ENCODE measurements at regions not wholly inside any gene's neighbourhood (a gene's known extent, or its start where the extent isn't known, plus 50 kb on each side); places are given as distances from the start of the nearest gene placed in this dataset.
"Not testable (repeated sequence)": the region's sequence is repeated elsewhere in the genome, so short reads cannot be mapped to it uniquely, and the experiment has no call there.

- TF ChIP-seq CTCF (IDR thresholded peaks at IDR 0.05; ENCODE audit: borderline replicate concordance, insufficient read depth, low read depth, low read length) = no peak
- no peak overlapping the region for H3K4me3 ChIP-seq (ENCODE audit: low read depth, low read length)
These were observed 318.2 kb upstream of the RASGEF1B start for GRCh38 chr4:81789741-81790399.

GRCh38 chr4:81789158-81789557, 317.5 kb upstream of the RASGEF1B start:
- no peak for TF ChIP-seq CTCF (IDR thresholded peaks at IDR 0.05; ENCODE audit: borderline replicate concordance, insufficient read depth, low read depth, low read length)
- H3K4me3 ChIP-seq (ENCODE audit: low read depth, low read length) = no peak overlapping the region

- H3K4me3 ChIP-seq (ENCODE audit: low read depth, low read length) = no peak overlapping the region
- TF ChIP-seq CTCF (IDR thresholded peaks at IDR 0.05; ENCODE audit: borderline replicate concordance, insufficient read depth, low read depth, low read length) = no peak
These were observed 315.1 kb upstream of the RASGEF1B start for GRCh38 chr4:81786766-81787165.

- TF ChIP-seq CTCF (IDR thresholded peaks at IDR 0.05; ENCODE audit: borderline replicate concordance, insufficient read depth, low read depth, low read length) = no peak
- no peak overlapping the region for H3K4me3 ChIP-seq (ENCODE audit: low read depth, low read length)
These were observed 314.5 kb upstream of the RASGEF1B start for GRCh38 chr4:81786063-81786763.

- H3K4me3 ChIP-seq (ENCODE audit: low read depth, low read length) = no peak overlapping the region
- TF ChIP-seq CTCF (IDR thresholded peaks at IDR 0.05; ENCODE audit: borderline replicate concordance, insufficient read depth, low read depth, low read length) = no peak
These were observed 313.6 kb upstream of the RASGEF1B start for GRCh38 chr4:81785338-81785737.

- no peak for TF ChIP-seq CTCF (IDR thresholded peaks at IDR 0.05; ENCODE audit: borderline replicate concordance, insufficient read depth, low read depth, low read length)
- no peak overlapping the region for H3K4me3 ChIP-seq (ENCODE audit: low read depth, low read length)
These were observed 311.9 kb upstream of the RASGEF1B start for GRCh38 chr4:81783558-81783957.

- TF ChIP-seq CTCF (IDR thresholded peaks at IDR 0.05; ENCODE audit: borderline replicate concordance, insufficient read depth, low read depth, low read length) = no peak
- no peak overlapping the region for H3K4me3 ChIP-seq (ENCODE audit: low read depth, low read length)
These were observed 310.1 kb upstream of the RASGEF1B start for GRCh38 chr4:81781799-81782198.

- H3K4me3 ChIP-seq (ENCODE audit: low read depth, low read length) = not testable (repeated sequence)
These were observed 306.0 kb upstream of the RASGEF1B start for GRCh38 chr4:81777718-81778117.
